HG02588 (cell line): ENCODE measurements at regions not wholly inside any gene's neighbourhood (a gene's known extent, or its start where the extent isn't known, plus 50 kb on each side); places are given as distances from the start of the nearest gene placed in this dataset.
"Not testable (repeated sequence)": the region's sequence is repeated elsewhere in the genome, so short reads cannot be mapped to it uniquely, and the experiment has no call there.

ENCODE experiments used
- ATAC-seq: cut with Tn5 transposase; IDR thresholded peaks from one replicate; pipeline ENCODE4 v1.9.1; 2021; ENCODE audit warnings: mild to moderate bottlenecking, moderate library complexity; ENCODE audit not compliant: unreplicated experiment

GRCh38 chr12:91767237-91767636, 378.4 kb downstream of the BTG1 start:
- no peak for ATAC-seq

DNA sequence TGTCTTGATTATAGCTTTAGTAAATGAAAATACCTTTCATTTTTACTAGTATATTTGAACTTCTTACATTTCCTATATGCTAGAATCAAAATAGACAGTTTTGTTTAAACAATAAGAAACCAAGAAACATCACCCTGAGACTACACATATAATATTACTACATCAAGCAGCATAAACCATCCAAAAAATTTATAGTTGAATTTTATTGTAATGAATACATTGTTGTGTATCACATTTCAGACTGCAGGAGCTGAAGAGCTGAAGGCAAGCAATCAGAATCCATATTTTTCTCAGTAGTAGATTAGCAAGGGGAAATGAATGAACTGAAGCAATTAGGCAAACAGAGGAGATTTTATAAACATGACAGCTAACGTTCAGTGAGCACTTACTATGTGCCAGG, 379.2 kb downstream of the BTG1 start:
- ATAC-seq: no peak

DNA sequence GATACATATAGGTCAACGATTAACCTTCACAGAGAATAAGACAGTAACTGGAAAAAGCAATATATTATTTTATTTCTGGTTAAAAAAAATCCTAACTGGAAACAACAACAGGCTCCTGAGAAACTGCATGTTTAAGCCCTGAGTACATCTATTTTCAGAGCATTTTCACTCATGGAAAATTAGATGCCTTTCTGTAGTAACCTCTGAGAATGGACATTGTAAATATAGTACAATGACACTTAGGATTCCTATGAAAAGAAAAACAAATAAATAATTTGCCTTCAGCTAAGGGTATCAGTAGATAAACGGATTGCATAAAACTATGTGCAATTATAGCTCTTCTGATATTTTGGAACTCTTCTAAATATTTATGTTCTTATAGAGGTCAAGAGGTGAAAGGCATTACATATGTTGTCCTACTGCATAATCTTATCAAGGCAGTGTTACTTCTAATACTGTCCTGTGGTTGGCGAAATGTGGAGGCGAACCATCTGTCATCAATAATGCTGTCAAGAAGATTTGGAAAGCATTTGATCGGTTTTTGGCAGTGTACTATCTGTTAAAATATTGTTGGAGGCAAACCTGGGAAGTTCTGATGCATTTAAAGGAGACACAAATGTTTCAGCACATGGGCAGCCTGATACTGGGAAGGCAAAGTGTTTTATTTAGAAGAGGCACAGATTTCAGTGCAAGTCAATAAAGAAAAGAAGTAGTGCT, 381.8 kb downstream of the BTG1 start:
- ATAC-seq: no peak

GRCh38 chr12:91753649-91754048, 392.0 kb downstream of the BTG1 start:
- no peak for ATAC-seq

DNA sequence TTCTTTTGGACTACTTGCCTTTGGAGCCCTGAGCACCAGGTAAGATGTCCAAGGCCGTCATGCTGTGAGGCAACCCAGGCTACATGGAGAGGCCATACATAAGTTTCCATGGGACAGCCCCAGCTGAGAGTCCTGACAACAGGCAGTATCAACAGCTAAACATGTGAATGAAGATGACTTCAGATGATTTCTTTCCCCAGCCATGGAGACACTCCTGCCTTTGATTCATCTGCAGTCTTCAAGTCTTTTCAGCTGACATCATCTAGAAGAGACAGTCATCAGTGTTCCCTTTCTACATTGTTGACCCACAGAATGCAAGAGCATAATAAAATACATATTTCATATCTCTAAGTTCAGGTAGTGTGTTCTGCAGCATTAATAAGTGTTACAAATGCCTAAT, 398.7 kb downstream of the BTG1 start:
- no peak for ATAC-seq

- ATAC-seq: no peak
Measured at GRCh38 chr12:91744597-91744996, 401.0 kb downstream of the BTG1 start.

DNA sequence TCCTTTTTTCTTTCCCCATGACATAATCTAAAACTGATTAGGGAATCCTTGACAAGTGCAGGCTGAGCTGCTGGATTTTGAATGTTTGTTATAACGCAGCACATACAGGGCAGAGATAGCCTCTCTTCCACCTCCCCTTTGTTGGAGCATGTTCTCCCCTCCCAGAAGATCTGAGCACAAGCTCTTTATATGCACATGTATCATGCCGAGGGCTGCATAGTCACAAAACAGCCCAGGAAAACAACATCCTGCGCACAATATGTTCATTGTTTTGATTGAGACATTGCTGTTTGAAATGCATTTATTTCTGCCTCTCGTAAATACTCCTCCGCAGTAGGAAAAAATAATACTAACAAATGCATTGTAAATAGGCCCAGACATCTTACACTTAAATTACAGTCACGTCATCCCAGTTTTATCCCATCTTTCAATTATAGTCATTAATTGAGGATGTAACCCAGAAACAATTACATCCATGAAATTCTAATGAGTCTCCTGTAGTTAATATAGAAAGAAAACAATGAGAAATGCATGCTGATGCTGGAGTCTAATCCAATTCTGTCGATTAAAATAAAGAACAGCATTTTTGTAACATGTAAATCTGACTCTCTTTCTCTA, 401.8 kb downstream of the BTG1 start:
- ATAC-seq: no peak

DNA sequence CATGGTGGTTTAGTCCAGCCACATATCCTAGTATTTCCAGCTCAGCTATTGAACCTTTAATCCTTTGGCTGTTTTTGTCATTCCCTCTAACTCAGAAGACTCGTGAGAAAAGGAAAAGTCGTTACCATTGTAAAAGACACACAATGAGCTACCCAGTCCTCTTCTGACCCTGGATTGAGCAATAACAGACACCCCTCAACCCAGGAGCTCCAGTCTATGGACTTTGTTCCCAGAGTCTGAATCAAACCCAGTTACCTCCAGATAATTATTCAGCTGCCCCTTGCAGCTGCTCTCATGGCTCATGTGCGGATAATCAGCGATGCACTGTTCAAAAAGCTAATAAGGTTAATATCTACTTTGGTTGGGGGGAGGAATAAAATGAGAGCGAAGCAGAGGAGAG, 402.4 kb downstream of the BTG1 start:
- ATAC-seq: no peak

- ATAC-seq: no peak
Measured at GRCh38 chr12:91741932-91742331, 403.7 kb downstream of the BTG1 start.

- not testable (repeated sequence) for ATAC-seq
Measured at GRCh38 chr12:91733846-91734245, 411.8 kb downstream of the BTG1 start.

GRCh38 chr12:91732086-91732485, 413.6 kb downstream of the BTG1 start:
- ATAC-seq: no peak

DNA sequence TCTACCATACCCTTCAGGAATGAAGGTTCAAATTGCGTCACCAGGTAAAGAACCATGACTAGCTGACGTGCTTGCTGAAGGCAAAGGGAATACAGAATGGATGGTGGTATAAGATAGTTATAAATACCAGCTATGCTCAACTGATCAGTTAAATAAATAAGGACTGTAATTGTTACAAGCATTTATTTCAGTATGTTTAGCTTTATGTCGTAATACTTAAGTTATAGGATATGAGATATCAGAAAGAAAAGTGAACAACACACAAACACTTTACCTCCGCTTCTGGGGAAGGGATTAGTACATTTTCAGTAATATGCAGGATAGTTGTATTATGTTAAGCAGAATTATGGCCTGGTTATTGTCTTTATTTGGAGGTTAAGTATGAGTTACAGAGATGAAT, 416.1 kb downstream of the BTG1 start:
- no peak for ATAC-seq

GRCh38 chr12:91723191-91723590, 422.5 kb downstream of the BTG1 start:
- no peak for ATAC-seq

DNA sequence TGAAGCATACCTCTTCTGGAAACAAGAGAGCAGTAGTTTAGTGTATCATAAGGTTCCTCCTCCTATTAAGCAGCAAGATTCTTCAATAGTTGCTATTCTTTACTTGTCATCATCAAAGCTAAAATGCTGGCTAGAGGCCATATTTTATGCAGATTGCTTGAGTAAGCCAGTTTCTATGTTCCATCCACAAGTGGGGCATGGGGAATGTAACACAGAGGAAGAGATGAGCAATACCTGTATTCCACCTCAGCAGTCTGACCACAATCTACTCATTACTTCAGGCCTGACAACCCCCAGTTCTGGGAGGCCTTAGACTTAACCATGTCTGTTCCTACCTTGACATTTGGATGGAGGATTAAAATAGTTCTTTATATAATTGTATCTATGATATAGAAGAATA, 423.6 kb downstream of the BTG1 start:
- peak; percentile 63 for ATAC-seq

- no peak for ATAC-seq
Measured at GRCh38 chr12:91721023-91721422, 424.6 kb downstream of the BTG1 start.

- ATAC-seq: no peak
Measured at GRCh38 chr12:91718326-91718725, 427.3 kb downstream of the BTG1 start.

DNA sequence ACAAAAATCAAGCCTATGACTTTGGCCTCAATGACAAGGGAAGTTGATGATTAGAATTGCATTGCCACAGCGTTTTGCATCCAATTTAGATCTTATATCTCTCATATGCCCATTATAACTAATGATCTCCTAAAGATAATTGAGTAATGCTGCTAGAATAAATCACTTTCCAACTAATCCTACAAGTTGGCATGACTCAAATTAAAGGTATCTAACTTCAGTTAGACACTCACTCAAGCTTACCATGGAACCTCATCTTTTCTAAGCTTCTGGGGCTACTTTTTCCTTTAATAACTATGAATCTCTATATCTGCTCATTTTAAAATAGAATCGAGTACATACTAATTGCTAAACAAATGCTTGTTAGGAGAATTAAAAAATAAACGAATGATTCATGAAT, 427.8 kb downstream of the BTG1 start:
- no peak for ATAC-seq

- not testable (repeated sequence) for ATAC-seq
Measured at GRCh38 chr12:91711925-91712324, 433.7 kb downstream of the BTG1 start.

DNA sequence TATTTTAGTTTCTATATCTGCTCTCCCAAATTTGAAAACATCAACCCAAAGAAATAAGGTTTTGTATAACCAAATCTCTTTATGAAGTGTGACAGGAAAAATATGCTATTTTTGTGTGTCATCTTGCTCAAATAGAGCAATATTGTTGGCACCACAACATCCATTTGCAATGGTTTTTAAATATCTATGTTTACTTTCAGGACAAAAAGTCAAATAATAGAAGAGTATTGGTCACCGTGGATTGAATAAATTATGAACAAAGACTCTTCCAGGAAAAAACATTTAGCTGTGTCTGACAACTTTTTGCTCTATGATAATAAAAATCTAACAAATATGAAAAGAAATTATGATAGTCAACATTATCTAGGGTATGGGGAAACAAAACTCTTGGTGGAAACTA, 439.2 kb downstream of the BTG1 start:
- no peak for ATAC-seq

DNA sequence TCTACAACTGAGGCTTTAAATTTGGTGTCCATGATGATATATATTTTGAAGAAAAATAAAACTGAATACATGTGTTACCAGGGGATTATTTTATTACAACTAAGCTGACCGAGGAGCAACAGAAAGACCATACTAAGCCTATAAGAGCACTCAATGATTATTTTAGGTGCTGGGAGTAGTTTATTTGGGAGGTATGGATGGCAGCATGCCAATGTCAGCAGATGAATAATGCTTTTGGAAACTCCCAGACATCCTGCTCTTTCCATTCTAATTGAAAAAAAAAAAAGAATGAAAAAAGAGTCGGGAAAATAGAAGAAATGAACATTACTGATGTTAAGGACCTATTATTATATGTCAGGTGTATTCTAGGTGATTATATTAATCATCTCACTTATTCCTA, 441.2 kb downstream of the BTG1 start:
- ATAC-seq: no peak

GRCh38 chr12:91703491-91704283, 442.0 kb downstream of the BTG1 start:
- no peak for ATAC-seq

GRCh38 chr12:91702843-91703425, 442.7 kb downstream of the BTG1 start:
- no peak for ATAC-seq
